HCT116 (cell line): ENCODE measurements at regions not wholly inside any gene's neighbourhood (a gene's known extent, or its start where the extent isn't known, plus 50 kb on each side); places are given as distances from the start of the nearest gene placed in this dataset.

ENCODE experiments used
- ATAC-seq: fragments of 200-7000 bp; cut with Tn5 transposase; 2 replicates; pipeline ENCODE4 v1.9.1; 2020; ENCODE audit warnings: mild to moderate bottlenecking, moderate library complexity
- BruUV-seq: library from RNA; stranded (reverse); fragments of 400-500 nt; replicated peaks from 2 replicates; lab custom pipeline; 2021; lab: Mats Ljungman, UMichigan
- CTCF ChIA-PET: fragments of 300-600 bp; sonication (Branson Sonifier 250); formaldehyde crosslinking; loops from one replicate; lab custom pipeline; 2021; ENCODE audit warnings: antibody characterized with exemption; lab: Charles Lee
- POLR2A ChIA-PET: fragments of 300-600, 350-600 bp; sonication (Branson Sonifier 250); formaldehyde crosslinking; loops from one replicate; lab custom pipeline; 2021; ENCODE audit warnings: antibody characterized with exemption; lab: Charles Lee
- RAD21 ChIA-PET, 2 experiments: fragments of 300-600 bp; sonication (Branson Sonifier 250); formaldehyde crosslinking; loops; one replicate each; lab custom pipeline; 2023; ENCODE audit warnings: low total read pairs in 2 of 2; ENCODE audit not compliant: uncharacterized antibody in 2 of 2, unreplicated experiment in 2 of 2, low non-redundant PET in 1 of 2; lab: Charles Lee
- DNase-seq: peaks from one replicate; pipeline ENCODE4 v3.0.0-alpha.2; 2010; ENCODE audit warnings: low read depth, low spot score
- H2AFZ ChIP-seq: fragments of 200-600 bp; shearing (Covaris generic), sonication (generic); 2 replicates; pipeline ENCODE4 v1.6.1; 2017; ENCODE audit warnings: low read depth, mixed run types, mixed read lengths, antibody characterized with exemption, low read length; ENCODE audit not compliant: poor library complexity, severe bottlenecking
- H3K27ac ChIP-seq: 2 replicates; pipeline ENCODE4 v1.5.1; 2012; ENCODE audit warnings: low read depth, low read length
- H3K27me3 ChIP-seq: fragments of 200-600 bp; sonication (generic); 2 replicates; pipeline ENCODE4 v1.6.1; 2016; ENCODE audit warnings: mixed run types, low read length, mixed read lengths; ENCODE audit not compliant: insufficient read depth
- H3K36me3 ChIP-seq, 2 experiments: fragments of 200-500 bp in 1 of 2; fragments of 200-600 bp in 1 of 2; sonication (Bioruptor generic) in 1 of 2; sonication (generic) in 1 of 2; 2 replicates each; pipeline versions ENCODE4 v1.5.1 to v1.6.1; 2014 to 2016; ENCODE audit warnings: low read length in 2 of 2, inconsistent platforms in 1 of 2, mixed read lengths in 1 of 2, mixed run types in 1 of 2; ENCODE audit not compliant: insufficient read depth in 2 of 2, control insufficient read depth in 1 of 2
- H3K4me1 ChIP-seq, 2 experiments: fragments of 200-600 bp in 1 of 2; sonication (generic) in 1 of 2; 2 replicates each; pipeline versions ENCODE4 v1.5.1 to v1.6.1; 2012 to 2017; ENCODE audit warnings: low read length in 2 of 2, inconsistent platforms in 1 of 2, mild to moderate bottlenecking in 1 of 2, mixed read lengths in 1 of 2, mixed run types in 1 of 2, moderate library complexity in 1 of 2; ENCODE audit not compliant: insufficient read depth in 2 of 2, control insufficient read depth in 1 of 2
- H3K4me2 ChIP-seq: fragments of 200-600 bp; sonication (generic); 2 replicates; pipeline ENCODE4 v1.6.1; 2017; ENCODE audit warnings: mixed run types, low read length, mixed read lengths
- H3K4me3 ChIP-seq, 2 experiments: fragments of 200-600 bp in 1 of 2; sonication (generic) in 1 of 2; replicated peaks in 1 of 2; 2 replicates each; pipeline ENCODE4 v1.5.1; 2011 to 2016; ENCODE audit warnings: low read length in 2 of 2, control low read depth in 1 of 2, low read depth in 1 of 2, mild to moderate bottlenecking in 1 of 2, mixed read lengths in 1 of 2, mixed run types in 1 of 2
- H3K79me2 ChIP-seq: fragments of 200-600 bp; sonication (generic); 2 replicates; pipeline ENCODE4 v1.6.1; 2017; ENCODE audit warnings: mild to moderate bottlenecking, mixed run types, low read length, moderate library complexity, mixed read lengths; ENCODE audit not compliant: insufficient read depth
- H3K9ac ChIP-seq: fragments of 200-600 bp; sonication (generic); 2 replicates; pipeline ENCODE4 v1.6.1; 2016; ENCODE audit warnings: low read length, mixed read lengths
- H3K9me2 ChIP-seq: fragments of 200-600 bp; sonication (generic), shearing (Covaris generic); 2 replicates; pipeline ENCODE4 v1.6.1; 2017; ENCODE audit warnings: mixed run types, mild to moderate bottlenecking, moderate library complexity; ENCODE audit not compliant: insufficient read depth
- H3K9me3 ChIP-seq, 2 experiments: fragments of 200-500 bp in 1 of 2; fragments of 200-600 bp in 1 of 2; sonication (Bioruptor generic) in 1 of 2; sonication (generic) in 1 of 2; 2 replicates each; pipeline ENCODE4 v1.6.1; 2014 to 2017; ENCODE audit warnings: low read length in 2 of 2, mixed read lengths in 2 of 2, inconsistent platforms in 1 of 2, low read depth in 1 of 2, mild to moderate bottlenecking in 1 of 2, mixed run types in 1 of 2, moderate library complexity in 1 of 2; ENCODE audit not compliant: control insufficient read depth in 1 of 2, insufficient read depth in 1 of 2
- H4K20me1 ChIP-seq: fragments of 200-600 bp; sonication (generic), shearing (Covaris generic); 2 replicates; pipeline ENCODE4 v1.6.1; 2017; ENCODE audit warnings: mixed run types, mild to moderate bottlenecking, moderate library complexity; ENCODE audit not compliant: insufficient read depth
- EGR1 ChIP-seq: IDR thresholded peaks from 2 replicates; pipeline ENCODE4 v1.6.1; 2012; ENCODE audit warnings: low read depth
- EZH2 ChIP-seq: fragments of 200-600 bp; sonication (generic); IDR thresholded peaks from 2 replicates; pipeline ENCODE4 v1.6.1; 2017; ENCODE audit warnings: antibody characterized with exemption, mixed run types
- EZH2phosphoT487 ChIP-seq: fragments of 200-600 bp; IDR thresholded peaks from 2 replicates; pipeline ENCODE4 v1.6.1; 2018; ENCODE audit warnings: antibody characterized with exemption, borderline replicate concordance
- FOSL1 ChIP-seq: IDR thresholded peaks from 2 replicates; pipeline ENCODE4 v1.6.1; 2012; ENCODE audit warnings: low read depth
- POLR2A ChIP-seq: IDR thresholded peaks from 2 replicates; pipeline ENCODE4 v1.7.0; 2011; ENCODE audit warnings: borderline replicate concordance; ENCODE audit not compliant: insufficient read depth, insufficient read length; ENCODE audit errors: extremely low read depth
- RAD21 ChIP-seq: IDR thresholded peaks from 2 replicates; pipeline ENCODE4 v1.6.1; 2012; ENCODE audit warnings: low read depth, mild to moderate bottlenecking
- SIN3A ChIP-seq: IDR thresholded peaks from 2 replicates; pipeline ENCODE4 v1.6.1; 2012; ENCODE audit warnings: low read depth
- SP1 ChIP-seq: IDR thresholded peaks from 2 replicates; pipeline ENCODE4 v1.6.1; 2012; ENCODE audit warnings: low read depth
- ZFX ChIP-seq: fragments of 450-650 bp; IDR thresholded peaks from 2 replicates; pipeline ENCODE4 v1.6.1; 2017
- intact Hi-C: fragments of 100-400 bp; cut with micrococcal nuclease; formaldehyde crosslinking; loops from 2 replicates; pipeline ENCODE4 v1.10.0; 2022
- TF ChIP-seq, protein P1 (sequence below): IDR thresholded peaks from 2 replicates; pipeline ENCODE4 v1.6.1; 2011; ENCODE audit warnings: mild to moderate bottlenecking, low read length, moderate library complexity; ENCODE audit not compliant: insufficient replicate concordance; ENCODE audit errors: extremely low read depth
- TF ChIP-seq, protein P2 (sequence below), 3 experiments: fragments of 200-600 bp in 1 of 3; sonication (generic) in 1 of 3; IDR thresholded peaks in 2 of 3; conservative IDR thresholded peaks in 1 of 3; 2 replicates each; pipeline ENCODE4 v1.5.1; 2012 to 2017; ENCODE audit warnings: low read depth in 2 of 3, low read length in 2 of 3, antibody characterized with exemption in 1 of 3, borderline replicate concordance in 1 of 3, control low read depth in 1 of 3, mild to moderate bottlenecking in 1 of 3, mixed read lengths in 1 of 3, mixed run types in 1 of 3, moderate library complexity in 1 of 3; ENCODE audit not compliant: insufficient read depth in 1 of 3
- TF ChIP-seq, protein P3 (sequence below): IDR thresholded peaks from 2 replicates; pipeline ENCODE4 v1.6.1; 2012
- TF ChIP-seq, protein P4 (sequence below): IDR thresholded peaks from 2 replicates; pipeline ENCODE4 v1.6.1; 2012

DNA sequence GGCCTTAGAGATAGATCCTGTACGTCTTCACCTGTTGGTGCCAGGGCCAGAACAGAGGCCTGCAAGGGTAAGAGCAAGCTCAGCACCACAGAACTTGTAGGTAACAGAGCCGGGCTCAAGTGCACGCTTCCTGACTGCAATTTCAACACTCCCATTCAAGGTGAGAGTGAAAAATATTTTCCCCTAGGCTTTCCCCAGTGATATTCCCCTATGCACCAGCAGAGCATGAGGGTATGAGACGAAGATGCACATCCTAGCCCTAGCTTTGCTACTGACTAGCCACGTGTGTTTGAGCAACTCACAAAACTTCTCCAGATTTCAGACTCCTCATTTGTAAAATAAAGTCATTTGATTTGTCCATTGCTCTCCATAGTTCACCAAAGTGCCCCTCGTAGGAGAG is 411.6 kb downstream of the ZNF521 start:
- ChIA-PET POLR2A (no interaction called here), RAD21 (no interaction called here), CTCF (no interaction called here)
- Histone ChIP-seq H3K27ac (no peak overlapping the region), H3K27me3 (0 out of 2 replicates have a peak, but pooled peaks cover 2% of the 10 kb centered on the region), H4K20me1 (no peaks in the 10 kb centered on the region), H3K4me1 (no peaks in the 10 kb centered on the region), H3K9ac (no peak overlapping the region), H3K36me3 (no peaks in the 10 kb centered on the region), H3K4me2 (no peak overlapping the region), H3K4me3 (no peak overlapping the region), H3K9me2 (no peaks in the 10 kb centered on the region), H3K79me2 (no peaks in the 10 kb centered on the region), H3K9me3 (no peaks in the 10 kb centered on the region; a peak in 1 of 4 replicates), H2AFZ (no peak overlapping the region)
- no TSS peak for BruUV-seq
- intact Hi-C loops, result no loop called here
- ATAC-seq (no peak), DNase-seq (no peak)
- no peak for TF ChIP-seq RAD21
- no peak for TF ChIP-seq ZFX
- TF ChIP-seq, protein P1, sequence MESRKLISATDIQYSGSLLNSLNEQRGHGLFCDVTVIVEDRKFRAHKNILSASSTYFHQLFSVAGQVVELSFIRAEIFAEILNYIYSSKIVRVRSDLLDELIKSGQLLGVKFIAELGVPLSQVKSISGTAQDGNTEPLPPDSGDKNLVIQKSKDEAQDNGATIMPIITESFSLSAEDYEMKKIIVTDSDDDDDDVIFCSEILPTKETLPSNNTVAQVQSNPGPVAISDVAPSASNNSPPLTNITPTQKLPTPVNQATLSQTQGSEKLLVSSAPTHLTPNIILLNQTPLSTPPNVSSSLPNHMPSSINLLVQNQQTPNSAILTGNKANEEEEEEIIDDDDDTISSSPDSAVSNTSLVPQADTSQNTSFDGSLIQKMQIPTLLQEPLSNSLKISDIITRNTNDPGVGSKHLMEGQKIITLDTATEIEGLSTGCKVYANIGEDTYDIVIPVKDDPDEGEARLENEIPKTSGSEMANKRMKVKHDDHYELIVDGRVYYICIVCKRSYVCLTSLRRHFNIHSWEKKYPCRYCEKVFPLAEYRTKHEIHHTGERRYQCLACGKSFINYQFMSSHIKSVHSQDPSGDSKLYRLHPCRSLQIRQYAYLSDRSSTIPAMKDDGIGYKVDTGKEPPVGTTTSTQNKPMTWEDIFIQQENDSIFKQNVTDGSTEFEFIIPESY, result no peak
- TF ChIP-seq SIN3A, result no peak

DNA sequence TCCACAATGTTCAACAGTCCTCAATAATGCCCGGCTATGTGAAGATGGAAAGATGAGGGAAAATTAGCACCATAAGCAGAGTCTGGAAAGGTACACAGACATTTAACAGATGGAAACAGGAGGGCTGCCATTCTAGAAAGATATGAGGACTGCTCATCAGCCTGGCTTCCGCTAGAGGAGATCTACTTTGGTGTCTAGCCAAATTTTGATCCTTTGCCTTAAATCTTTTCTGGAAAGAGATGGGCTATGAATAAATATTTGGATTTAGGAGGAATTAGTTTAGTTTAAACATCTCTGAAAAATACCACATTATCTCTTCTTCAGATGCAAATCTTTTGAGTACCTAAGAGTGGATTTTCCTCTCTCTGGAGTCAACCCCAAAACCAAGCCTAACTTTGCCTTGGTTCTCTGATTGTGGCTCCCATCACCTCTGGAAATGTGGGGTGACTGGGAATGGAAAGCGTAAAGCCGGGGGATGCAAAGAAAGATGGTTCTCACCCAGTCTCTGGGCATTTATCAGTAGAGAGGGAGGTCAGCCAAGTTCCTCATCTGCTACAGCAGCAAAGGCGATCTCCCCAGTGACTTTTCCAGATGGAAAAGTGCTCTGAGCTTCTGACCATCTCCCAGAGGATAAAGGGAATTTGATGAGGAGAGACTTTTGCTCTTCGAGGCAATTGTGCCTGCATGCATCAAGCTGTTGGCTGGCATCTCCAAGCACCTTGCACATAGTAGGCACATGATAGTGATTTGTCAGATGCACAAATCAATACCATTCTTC is 410.6 kb downstream of the ZNF521 start:
- ChIA-PET RAD21 (no interaction called here), CTCF (no interaction called here), POLR2A (no interaction called here)
- 0 out of 2 replicates have a peak, but pooled peaks cover 2% of the 10 kb centered on the region for H3K27me3 ChIP-seq
- H2AFZ ChIP-seq, result no peak overlapping the region
- H3K4me3 ChIP-seq, result no peak overlapping the region
- no peaks in the 10 kb centered on the region for H3K36me3 ChIP-seq
- DNase-seq (no peak), ATAC-seq (no peak)
- H3K4me1 ChIP-seq, result no peaks in the 10 kb centered on the region
- H3K9ac ChIP-seq, result no peak overlapping the region
- H4K20me1 ChIP-seq, result no peaks in the 10 kb centered on the region
- H3K27ac ChIP-seq, result no peak overlapping the region
- no peak overlapping the region for H3K4me2 ChIP-seq
- intact Hi-C loops, result no loop called here
- no peaks in the 10 kb centered on the region for H3K9me2 ChIP-seq
- no peaks in the 10 kb centered on the region; a peak in 1 of 4 replicates for H3K9me3 ChIP-seq
- BruUV-seq, result no TSS peak
- H3K79me2 ChIP-seq, result no peaks in the 10 kb centered on the region
- TF ChIP-seq SP1 (no peak), EZH2phosphoT487 (no peak), EGR1 (no peak), FOSL1 (no peak), EZH2 (no peak), POLR2A (no peak)
- TF ChIP-seq, protein P1, result no peak
- TF ChIP-seq, protein P2, sequence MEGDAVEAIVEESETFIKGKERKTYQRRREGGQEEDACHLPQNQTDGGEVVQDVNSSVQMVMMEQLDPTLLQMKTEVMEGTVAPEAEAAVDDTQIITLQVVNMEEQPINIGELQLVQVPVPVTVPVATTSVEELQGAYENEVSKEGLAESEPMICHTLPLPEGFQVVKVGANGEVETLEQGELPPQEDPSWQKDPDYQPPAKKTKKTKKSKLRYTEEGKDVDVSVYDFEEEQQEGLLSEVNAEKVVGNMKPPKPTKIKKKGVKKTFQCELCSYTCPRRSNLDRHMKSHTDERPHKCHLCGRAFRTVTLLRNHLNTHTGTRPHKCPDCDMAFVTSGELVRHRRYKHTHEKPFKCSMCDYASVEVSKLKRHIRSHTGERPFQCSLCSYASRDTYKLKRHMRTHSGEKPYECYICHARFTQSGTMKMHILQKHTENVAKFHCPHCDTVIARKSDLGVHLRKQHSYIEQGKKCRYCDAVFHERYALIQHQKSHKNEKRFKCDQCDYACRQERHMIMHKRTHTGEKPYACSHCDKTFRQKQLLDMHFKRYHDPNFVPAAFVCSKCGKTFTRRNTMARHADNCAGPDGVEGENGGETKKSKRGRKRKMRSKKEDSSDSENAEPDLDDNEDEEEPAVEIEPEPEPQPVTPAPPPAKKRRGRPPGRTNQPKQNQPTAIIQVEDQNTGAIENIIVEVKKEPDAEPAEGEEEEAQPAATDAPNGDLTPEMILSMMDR (IDR thresholded peaks at IDR 0.05 in 2 of 3, conservative IDR thresholded peaks at IDR 0.05 in 1 of 3; ENCODE audit: borderline replicate concordance in 1 of 3, insufficient read depth in 1 of 3, low read depth in 2 of 3, low read length in 2 of 3), result no peak
- TF ChIP-seq, protein P3, sequence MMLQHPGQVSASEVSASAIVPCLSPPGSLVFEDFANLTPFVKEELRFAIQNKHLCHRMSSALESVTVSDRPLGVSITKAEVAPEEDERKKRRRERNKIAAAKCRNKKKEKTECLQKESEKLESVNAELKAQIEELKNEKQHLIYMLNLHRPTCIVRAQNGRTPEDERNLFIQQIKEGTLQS, result no peak
- TF ChIP-seq, protein P4, sequence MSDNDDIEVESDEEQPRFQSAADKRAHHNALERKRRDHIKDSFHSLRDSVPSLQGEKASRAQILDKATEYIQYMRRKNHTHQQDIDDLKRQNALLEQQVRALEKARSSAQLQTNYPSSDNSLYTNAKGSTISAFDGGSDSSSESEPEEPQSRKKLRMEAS, result no peak
